Small intestine (tissue), 7 donors: ENCODE measurements at regions not wholly inside any gene's neighbourhood (a gene's known extent, or its start where the extent isn't known, plus 50 kb on each side); places are given as distances from the start of the nearest gene placed in this dataset.
A peak's percentile ranks its signal among the peaks of the same experiment; 100 is the strongest.

Experiments used
- DNase-seq, 2 donors: peaks; one replicate each; pipeline versions ENCODE4 v3.0.0 to v3.0.0-alpha.2; 2013
- FAIRE-seq: peaks from 2 replicates; lab custom pipeline; 2012; peaks lifted over from hg19 to GRCh38; lab: Jason Lieb, UNC
- H3K27ac ChIP-seq, 3 donors: one replicate each; pipeline ENCODE4 v1.5.1; 2013; ENCODE audit warnings: low read length in 2 of 3, mild to moderate bottlenecking in 2 of 3, control low read depth in 1 of 3, inconsistent platforms in 1 of 3, low read depth in 1 of 3, moderate library complexity in 1 of 3
- H3K27me3 ChIP-seq, 3 donors: one replicate each; pipeline ENCODE4 v1.6.1; 2013; ENCODE audit warnings: low read length in 3 of 3, inconsistent platforms in 1 of 3; ENCODE audit not compliant: control insufficient read depth in 3 of 3, insufficient read depth in 3 of 3
- H3K36me3 ChIP-seq, 3 donors: one replicate each; pipeline ENCODE4 v1.6.1; 2013; ENCODE audit warnings: low read length in 3 of 3, inconsistent platforms in 1 of 3, low read depth in 1 of 3, mild to moderate bottlenecking in 1 of 3, moderate library complexity in 1 of 3; ENCODE audit not compliant: control insufficient read depth in 3 of 3, insufficient read depth in 2 of 3
- H3K4me1 ChIP-seq, 3 donors: one replicate each; pipeline ENCODE4 v1.6.1; 2013; ENCODE audit warnings: low read length in 2 of 3, inconsistent platforms in 1 of 3, low read depth in 1 of 3, mild to moderate bottlenecking in 1 of 3, moderate library complexity in 1 of 3; ENCODE audit not compliant: control insufficient read depth in 3 of 3, insufficient read depth in 2 of 3
- H3K4me3 ChIP-seq, 3 donors: one replicate each; pipeline ENCODE4 v1.5.1; 2013; ENCODE audit warnings: low read length in 3 of 3, control low read depth in 1 of 3, inconsistent platforms in 1 of 3, low read depth in 1 of 3, mild to moderate bottlenecking in 1 of 3, moderate library complexity in 1 of 3
- H3K9me3 ChIP-seq, 2 donors: one replicate each; pipeline ENCODE4 v1.6.1; 2013; ENCODE audit warnings: low read depth in 1 of 2, low read length in 1 of 2; ENCODE audit not compliant: control insufficient read depth in 2 of 2, insufficient read depth in 1 of 2
- WGBS, 3 donors: extraction: QIAGEN DNeasy Blood & Tissue Kit; methylation state at CpG; one replicate each; pipeline ENCODE4 v1.1.7; 2013; 5-methylcytosine and 5-hydroxymethylcytosine counted together
- donor health status: healthy with polysubstance abuse.
- donor health status: control.
- donor health status: control.
- donor health status: Bipolar disorder and iron deficiency.
- donor health status: healthy.

DNA sequence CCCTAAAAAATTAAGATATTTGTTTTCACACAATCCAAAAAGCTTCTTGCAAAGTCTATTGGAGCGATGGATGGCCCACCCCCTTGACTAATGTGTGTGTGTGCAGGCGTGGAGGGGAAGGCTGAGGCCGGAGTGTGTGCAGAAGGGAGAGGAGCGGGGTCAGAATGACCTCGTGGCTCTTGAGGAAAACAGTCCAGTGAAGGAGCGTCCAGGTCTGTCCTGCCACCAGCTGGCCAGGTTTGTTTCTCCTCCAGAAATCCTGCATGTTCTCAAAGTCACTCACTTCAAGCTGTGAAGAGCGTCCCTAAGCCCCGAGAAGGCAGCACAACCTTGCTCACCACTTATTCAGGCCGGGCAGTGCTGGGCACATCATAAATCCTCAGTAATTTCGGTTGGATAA lies 69.5 kb upstream of the SSX2IP start:
- 83 to 85% (median 84%) methylated on average over 10 of the region's 10 CpGs for WGBS, 3 donors
- Histone ChIP-seq H3K4me3 (no peak overlapping the region), H3K27ac (no peak overlapping the region), H3K9me3 (peaks cover 0 to 4% of the 10 kb centered on the region in 2 donors), H3K36me3 (no peaks in the 10 kb centered on the region), H3K4me1 (no peaks in the 10 kb centered on the region), H3K27me3 (peaks cover 0 to 6% (median 0%) of the 10 kb centered on the region in 3 donors)
- DNase-seq (no peak), FAIRE-seq (no peak)

DNA sequence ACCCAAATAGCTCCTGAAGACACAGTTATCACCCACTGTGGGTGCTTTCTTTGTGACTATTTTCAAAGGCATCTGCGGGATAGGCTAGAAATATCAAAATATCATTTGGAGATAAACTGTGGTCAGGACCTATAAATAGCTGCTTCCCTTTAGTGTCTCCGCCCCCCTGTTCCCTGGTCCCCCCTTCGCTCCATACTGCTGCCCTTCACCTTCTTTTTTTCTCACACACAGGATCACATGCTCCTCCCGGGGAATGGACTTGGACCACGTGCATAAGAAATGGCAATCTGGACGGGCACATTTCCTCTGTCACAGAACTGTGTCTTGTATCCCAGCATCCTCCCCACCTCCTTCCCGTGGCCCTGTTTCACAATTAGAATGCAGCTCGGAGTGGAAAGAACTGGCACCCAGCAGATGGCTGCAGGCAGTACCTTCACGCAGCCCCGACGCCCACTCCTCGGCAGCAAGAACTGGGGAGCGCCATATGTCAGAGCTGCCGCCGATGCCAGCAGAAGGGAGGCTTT lies 68.8 kb upstream of the SSX2IP start:
- no peak overlapping the region for H3K4me3 ChIP-seq
- 41 to 56% (median 47%) methylated on average over 15 of the region's 15 CpGs for WGBS, 3 donors
- no peaks in the 10 kb centered on the region for H3K4me1 ChIP-seq
- DNase-seq (peak in 1 of 2 donors; percentile 8), FAIRE-seq (no peak)
- H3K9me3 ChIP-seq, result peaks cover 0 to 4% of the 10 kb centered on the region in 2 donors
- H3K36me3 ChIP-seq, result no peaks in the 10 kb centered on the region
- H3K27ac ChIP-seq, result no peak overlapping the region
- no peaks in the 10 kb centered on the region for H3K27me3 ChIP-seq

DNA sequence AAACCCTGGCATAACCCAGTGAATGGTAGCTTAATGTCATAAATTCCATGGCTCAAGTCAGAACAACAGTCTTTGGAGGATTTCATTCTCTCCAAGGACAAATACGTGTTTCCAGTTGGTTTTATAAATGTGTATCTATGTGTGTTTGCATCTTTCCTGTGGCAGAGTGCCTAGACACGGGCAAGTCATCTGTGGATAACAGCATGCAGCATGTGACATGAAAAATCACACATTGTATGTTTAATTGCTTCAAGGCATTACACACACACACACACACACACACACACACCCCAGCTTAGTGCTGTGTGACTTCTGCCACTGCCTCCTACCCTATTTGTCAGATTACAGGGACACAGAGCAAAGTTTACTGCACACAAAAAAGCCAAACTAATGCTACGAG lies 68.2 kb upstream of the SSX2IP start:
- H3K36me3 ChIP-seq, result no peaks in the 10 kb centered on the region
- FAIRE-seq (no peak), DNase-seq (no peak)
- no peaks in the 10 kb centered on the region for H3K4me1 ChIP-seq
- peaks cover 0 to 4% of the 10 kb centered on the region in 2 donors for H3K9me3 ChIP-seq
- no peak overlapping the region for H3K4me3 ChIP-seq
- WGBS, 3 donors, result 65 to 73% (median 69%) methylated on average over 3 of the region's 3 CpGs
- no peaks in the 10 kb centered on the region for H3K27me3 ChIP-seq
- no peak overlapping the region for H3K27ac ChIP-seq

GRCh38 chr1:84757301-84757700 lies 67.0 kb upstream of the SSX2IP start:
- H3K4me3 ChIP-seq, result no peak overlapping the region
- DNase-seq (no peak), FAIRE-seq (no peak)
- 84 to 88% (median 85%) methylated on average over 4 of the region's 4 CpGs for WGBS, 3 donors
- peaks cover 0 to 3% of the 10 kb centered on the region in 2 donors for H3K9me3 ChIP-seq
- H3K36me3 ChIP-seq, result no peaks in the 10 kb centered on the region
- peaks cover 0 to 3% (median 0%) of the 10 kb centered on the region in 3 donors for H3K4me1 ChIP-seq
- H3K27me3 ChIP-seq, result no peaks in the 10 kb centered on the region
- no peak overlapping the region for H3K27ac ChIP-seq

GRCh38 chr1:84756455-84757082 lies 66.3 kb upstream of the SSX2IP start:
- Histone ChIP-seq H3K4me1 (peaks cover 0 to 3% (median 0%) of the 10 kb centered on the region in 3 donors), H3K27me3 (no peaks in the 10 kb centered on the region), H3K9me3 (no peaks in the 10 kb centered on the region), H3K4me3 (no peak overlapping the region), H3K36me3 (no peaks in the 10 kb centered on the region), H3K27ac (no peak overlapping the region)
- DNase-seq (no peak), FAIRE-seq (no peak)
- WGBS, 3 donors, result 39 to 57% (median 43%) methylated on average over 3 of the region's 3 CpGs

DNA sequence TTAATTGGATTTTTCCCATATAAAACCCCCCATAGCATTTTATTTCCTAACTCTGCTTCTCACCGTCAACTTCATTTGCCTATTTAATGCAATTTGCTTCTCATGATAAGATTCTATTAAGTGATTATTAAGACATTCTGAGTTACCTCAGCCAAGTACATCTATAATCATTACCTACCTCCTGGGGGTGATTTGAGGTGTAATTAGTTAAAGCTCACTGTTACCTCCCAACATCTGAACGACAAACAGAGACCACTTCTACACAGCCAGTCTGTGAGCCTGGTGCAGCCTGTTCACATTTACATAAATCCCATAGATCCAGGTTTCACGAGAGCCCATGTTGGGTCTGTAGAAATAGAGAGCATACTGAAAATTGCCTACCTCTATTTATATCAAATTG lies 65.7 kb upstream of the SSX2IP start:
- Histone ChIP-seq H3K27ac (no peak overlapping the region), H3K4me3 (no peak overlapping the region), H3K4me1 (peaks cover 0 to 3% (median 0%) of the 10 kb centered on the region in 3 donors), H3K27me3 (no peaks in the 10 kb centered on the region), H3K36me3 (no peaks in the 10 kb centered on the region), H3K9me3 (no peaks in the 10 kb centered on the region)
- DNase-seq (no peak), FAIRE-seq (no peak)
- 65 to 77% (median 74%) methylated on average over 3 of the region's 3 CpGs for WGBS, 3 donors

- H3K9me3 ChIP-seq, result no peaks in the 10 kb centered on the region
- DNase-seq, result no peak
- WGBS, 3 donors, result 91% methylated on average over 8 of the region's 8 CpGs
- H3K27ac ChIP-seq, result no peak overlapping the region
- no peak overlapping the region for H3K4me3 ChIP-seq
- peaks cover 0 to 3% (median 0%) of the 10 kb centered on the region in 3 donors for H3K4me1 ChIP-seq
- H3K36me3 ChIP-seq, result no peaks in the 10 kb centered on the region
- no peaks in the 10 kb centered on the region for H3K27me3 ChIP-seq
- no peak for FAIRE-seq
Measured at GRCh38 chr1:84755216-84755615, 65.0 kb upstream of the SSX2IP start.

GRCh38 chr1:84754386-84754703 lies 64.1 kb upstream of the SSX2IP start:
- Histone ChIP-seq H3K27ac (no peak overlapping the region), H3K4me1 (peaks cover 0 to 7% (median 0%) of the 10 kb centered on the region in 3 donors), H3K9me3 (no peaks in the 10 kb centered on the region), H3K4me3 (no peak overlapping the region), H3K27me3 (no peaks in the 10 kb centered on the region), H3K36me3 (no peaks in the 10 kb centered on the region)
- FAIRE-seq (no peak), DNase-seq (no peak)
- WGBS, 3 donors, result 73 to 90% (median 86%) methylated on average over 21 of the region's 21 CpGs
